ENCODE measurements at regions not wholly inside any gene's neighbourhood (a gene's known extent, or its start where the extent isn't known, plus 50 kb on each side); places are given as distances from the start of the nearest gene placed in this dataset.

GRCh38 chr3:159830523-159831154, 158.0 kb upstream of the IL12A start:
- H3K27me3 Mint-ChIP-seq (ENCODE audit: insufficient read depth, low read depth) = no peaks in the 10 kb centered on the region
- H3K4me3 Mint-ChIP-seq = no peak overlapping the region
- H3K4me1 ChIP-seq = no peaks in the 10 kb centered on the region
- H3F3A ChIP-seq (ENCODE audit: low read depth) = no peaks in the 10 kb centered on the region
- no peak overlapping the region for H3K4me2 ChIP-seq
- no peak for DNase-seq (ENCODE audit: low spot score)
- no peak overlapping the region for H3K27ac Mint-ChIP-seq
- no peak overlapping the region for H3K9ac ChIP-seq
- H3K9me3 ChIP-seq (ENCODE audit: low read depth) = no peaks in the 10 kb centered on the region
- H3K4me3 ChIP-seq = no peak overlapping the region
- H3K9me3 Mint-ChIP-seq = no peaks in the 10 kb centered on the region
- no peaks in the 10 kb centered on the region for H3K4me1 Mint-ChIP-seq
- no peak overlapping the region for H2AFZ ChIP-seq (replicated peaks)
- H3K79me2 ChIP-seq (ENCODE audit: low read depth) = no peaks in the 10 kb centered on the region
- H3K27ac ChIP-seq = no peak overlapping the region
- H3K27me3 ChIP-seq = no peaks in the 10 kb centered on the region
- no peaks in the 10 kb centered on the region for H3K36me3 Mint-ChIP-seq
- TF ChIP-seq EZH2phosphoT487 (IDR thresholded peaks at IDR 0.05) (no peak), EZH2 (IDR thresholded peaks at IDR 0.05) (no peak), CTCF (IDR thresholded peaks at IDR 0.05) (no peak)
- no peaks in the 10 kb centered on the region for H4K20me1 ChIP-seq (ENCODE audit: low read depth)
- no peaks in the 10 kb centered on the region for H3K36me3 ChIP-seq

GRCh38 chr3:159831466-159831865, 157.2 kb upstream of the IL12A start:
- H3K27ac Mint-ChIP-seq = no peak overlapping the region
- H3K27me3 Mint-ChIP-seq (ENCODE audit: insufficient read depth, low read depth) = no peaks in the 10 kb centered on the region
- Histone ChIP-seq H3K9ac (no peak overlapping the region), H3K4me2 (no peak overlapping the region), H3K9me3 (ENCODE audit: low read depth) (no peaks in the 10 kb centered on the region), H3K4me3 (no peak overlapping the region), H3K27ac (no peak overlapping the region), H3F3A (ENCODE audit: low read depth) (no peaks in the 10 kb centered on the region), H3K79me2 (ENCODE audit: low read depth) (no peaks in the 10 kb centered on the region), H4K20me1 (ENCODE audit: low read depth) (no peaks in the 10 kb centered on the region), H3K36me3 (no peaks in the 10 kb centered on the region), H3K4me1 (no peaks in the 10 kb centered on the region), H3K27me3 (no peaks in the 10 kb centered on the region), H2AFZ (replicated peaks) (no peak overlapping the region)
- H3K4me1 Mint-ChIP-seq = no peaks in the 10 kb centered on the region
- no peak for TF ChIP-seq EZH2phosphoT487 (IDR thresholded peaks at IDR 0.05)
- no peak for TF ChIP-seq EZH2 (IDR thresholded peaks at IDR 0.05)
- TF ChIP-seq CTCF (IDR thresholded peaks at IDR 0.05) = no peak
- no peaks in the 10 kb centered on the region for H3K36me3 Mint-ChIP-seq
- H3K9me3 Mint-ChIP-seq = no peaks in the 10 kb centered on the region
- no peak overlapping the region for H3K4me3 Mint-ChIP-seq
- no peak for DNase-seq (ENCODE audit: low spot score)

- no peaks in the 10 kb centered on the region for H3K4me1 ChIP-seq
- H3K79me2 ChIP-seq (ENCODE audit: low read depth) = no peaks in the 10 kb centered on the region
- no peak overlapping the region for H3K27ac ChIP-seq
- no peak overlapping the region for H3K4me3 ChIP-seq
- Mint-ChIP-seq H3K9me3 (no peaks in the 10 kb centered on the region), H3K27ac (no peak overlapping the region), H3K36me3 (no peaks in the 10 kb centered on the region), H3K4me1 (no peaks in the 10 kb centered on the region), H3K4me3 (no peak overlapping the region), H3K27me3 (ENCODE audit: insufficient read depth, low read depth) (no peaks in the 10 kb centered on the region)
- no peak overlapping the region for H2AFZ ChIP-seq (replicated peaks)
- no peaks in the 10 kb centered on the region for H3F3A ChIP-seq (ENCODE audit: low read depth)
- no peak for DNase-seq (ENCODE audit: low spot score)
- H3K9ac ChIP-seq = no peak overlapping the region
- no peak overlapping the region for H3K4me2 ChIP-seq
- H3K27me3 ChIP-seq = no peaks in the 10 kb centered on the region
- H3K9me3 ChIP-seq (ENCODE audit: low read depth) = no peaks in the 10 kb centered on the region
- H3K36me3 ChIP-seq = no peaks in the 10 kb centered on the region
- H4K20me1 ChIP-seq (ENCODE audit: low read depth) = no peaks in the 10 kb centered on the region
- TF ChIP-seq CTCF (IDR thresholded peaks at IDR 0.05) (no peak), EZH2phosphoT487 (IDR thresholded peaks at IDR 0.05) (no peak), EZH2 (IDR thresholded peaks at IDR 0.05) (no peak)
These were observed 156.6 kb upstream of the IL12A start for GRCh38 chr3:159832024-159832423.
